Spleen (tissue), 11 donors: ENCODE measurements at regions not wholly inside any gene's neighbourhood (a gene's known extent, or its start where the extent isn't known, plus 50 kb on each side); places are given as distances from the start of the nearest gene placed in this dataset.

Experiments
- DNase-seq: peaks from one replicate; pipeline ENCODE4 v3.0.0-alpha.2; 2020
- H3K27ac ChIP-seq, 8 donors: fragments of 200-600 bp; sonication (generic) in 7 of 8; 1 replicate in 4 of 8; 2 replicates in 4 of 8; pipeline versions ENCODE4 v1.5.0 to v1.8.0; 2016 to 2021; ENCODE audit warnings: inconsistent platforms in 4 of 8, mild to moderate bottlenecking in 4 of 8, moderate library complexity in 1 of 8
- H3K27me3 ChIP-seq, 7 donors: fragments of 200-600 bp; sonication (generic) in 6 of 7; replicated peaks in 1 of 7; 1 replicate in 4 of 7; 2 replicates in 3 of 7; pipeline versions ENCODE4 v1.5.0 to v1.8.0; 2016 to 2021; ENCODE audit warnings: inconsistent platforms in 3 of 7, mild to moderate bottlenecking in 1 of 7
- H3K36me3 ChIP-seq, 6 donors: fragments of 200-600 bp; sonication (generic) in 5 of 6; 1 replicate in 4 of 6; 2 replicates in 2 of 6; pipeline versions ENCODE4 v1.5.0 to v1.8.0; 2016 to 2021; ENCODE audit warnings: inconsistent platforms in 2 of 6
- H3K4me1 ChIP-seq, 6 donors: fragments of 200-600 bp; sonication (generic) in 5 of 6; 1 replicate in 3 of 6; 2 replicates in 3 of 6; pipeline versions ENCODE4 v1.5.0 to v1.8.0; 2016 to 2021; ENCODE audit warnings: inconsistent platforms in 3 of 6
- H3K4me3 ChIP-seq, 8 donors: fragments of 200-600 bp; sonication (generic) in 7 of 8; 1 replicate in 4 of 8; 2 replicates in 4 of 8; pipeline versions ENCODE4 v1.5.0 to v1.8.0; 2016 to 2021; ENCODE audit warnings: inconsistent platforms in 4 of 8, mild to moderate bottlenecking in 4 of 8, moderate library complexity in 2 of 8
- H3K9me3 ChIP-seq, 8 donors: fragments of 200-600 bp; sonication (generic) in 7 of 8; 1 replicate in 4 of 8; 2 replicates in 4 of 8; pipeline versions ENCODE4 v1.5.0 to v1.8.0; 2016 to 2021; ENCODE audit warnings: inconsistent platforms in 4 of 8
- CTCF ChIP-seq, 11 experiments: fragments of 200-600 bp in 7 of 11; fragments of 450-650 bp in 4 of 11; sonication (generic) in 4 of 11; IDR thresholded peaks in 8 of 11; conservative IDR thresholded peaks in 3 of 11; 1 replicate in 7 of 11; 2 replicates in 4 of 11; pipeline versions ENCODE4 v1.4.0 to v1.8.0; 2016 to 2021; ENCODE audit warnings: antibody characterized with exemption in 11 of 11, inconsistent platforms in 4 of 11, mild to moderate bottlenecking in 1 of 11
- POLR2A ChIP-seq, 3 donors: fragments of 450-650 bp; IDR thresholded peaks; one replicate each; pipeline ENCODE4 v1.5.1; 2017; ENCODE audit warnings: antibody characterized with exemption in 3 of 3, mild to moderate bottlenecking in 1 of 3
- POLR2AphosphoS5 ChIP-seq, 3 donors: sonication (generic); formaldehyde crosslinking; IDR thresholded peaks; one replicate each; pipeline ENCODE4 v1.5.1; 2017; ENCODE audit warnings: antibody characterized with exemption in 3 of 3
- WGBS, 5 donors: extraction: QIAGEN DNeasy Blood & Tissue Kit in 3 of 5; methylation state at CpG; one replicate each; pipeline versions ENCODE4 v1.1.5 to v1.1.7; 2013 to 2018; 5-methylcytosine and 5-hydroxymethylcytosine counted together
- intact Hi-C: fragments of 100-400 bp; cut with DNase I; formaldehyde crosslinking; loops from one replicate; pipeline ENCODE4 v1.15.0; 2023; ENCODE audit warnings: low total_unique reads
- donor health status: healthy with polysubstance abuse.
- donor health status: DM: no; HTN: no; CAD: no; lungs with moderate emphysema.
- donor health status: DM: no; HTN: no; CAD: no.
- donor health status: Bipolar disorder and iron deficiency.
- donor health status: healthy.
- donor health status: DM: no; HTN: no; CAD: no.
- donor health status: DM: yes; HTN: yes; CAD: no.

GRCh38 chr4:73687421-73687820 lies 52.9 kb upstream of the CXCL8 start:
- WGBS, 5 donors: 91 to 98% (median 95%) methylated on average over 1 of the region's 1 CpG
- H3K27ac ChIP-seq: no peak overlapping the region
- no peak for TF ChIP-seq CTCF (IDR thresholded peaks at IDR 0.05 in 8 of 11, conservative IDR thresholded peaks at IDR 0.05 in 3 of 11)
- TF ChIP-seq POLR2A (IDR thresholded peaks at IDR 0.05): no peak
- TF ChIP-seq POLR2AphosphoS5 (IDR thresholded peaks at IDR 0.05): no peak
- H3K4me1 ChIP-seq: no peaks in the 10 kb centered on the region
- H3K27me3 ChIP-seq: no peaks in the 10 kb centered on the region
- H3K36me3 ChIP-seq: no peaks in the 10 kb centered on the region
- intact Hi-C loops: no loop called here
- no peak for DNase-seq
- H3K9me3 ChIP-seq: peaks cover 0 to 6% (median 0%) of the 10 kb centered on the region in 8 donors
- H3K4me3 ChIP-seq: no peak overlapping the region

GRCh38 chr4:73690051-73690738 lies 50.2 kb upstream of the CXCL8 start:
- no peaks in the 10 kb centered on the region for H3K36me3 ChIP-seq
- DNase-seq: no peak
- H3K4me1 ChIP-seq: no peaks in the 10 kb centered on the region
- TF ChIP-seq CTCF (IDR thresholded peaks at IDR 0.05 in 8 of 11, conservative IDR thresholded peaks at IDR 0.05 in 3 of 11) (no peak), POLR2A (IDR thresholded peaks at IDR 0.05) (no peak), POLR2AphosphoS5 (IDR thresholded peaks at IDR 0.05) (no peak)
- intact Hi-C loops: no loop called here
- no peak overlapping the region for H3K4me3 ChIP-seq
- peaks cover 0 to 6% (median 0%) of the 10 kb centered on the region in 8 donors for H3K9me3 ChIP-seq
- peak overlapping the region in 4 of 8 donors; percentile 42 to 62 (median 51) for H3K27ac ChIP-seq
- H3K27me3 ChIP-seq: no peaks in the 10 kb centered on the region
